Upper lobe of left lung (tissue), 4 donors: ENCODE measurements at regions not wholly inside any gene's neighbourhood (a gene's known extent, or its start where the extent isn't known, plus 50 kb on each side); places are given as distances from the start of the nearest gene placed in this dataset.

Experiments used
- CTCF ChIP-seq, 6 experiments: fragments of 450-650 bp in 4 of 6; fragments of 200-600 bp in 2 of 6; sonication (generic) in 2 of 6; IDR thresholded peaks; one replicate each; pipeline ENCODE4 v1.5.1; 2016 to 2019; ENCODE audit warnings: antibody characterized with exemption in 6 of 6
- EP300 ChIP-seq, 4 donors: sonication (generic); formaldehyde crosslinking; IDR thresholded peaks; one replicate each; pipeline ENCODE4 v1.5.1; 2017; ENCODE audit warnings: antibody characterized with exemption in 4 of 4, control low read depth in 2 of 4
- POLR2A ChIP-seq, 4 donors: fragments of 450-650 bp; IDR thresholded peaks; one replicate each; pipeline ENCODE4 v1.5.1; 2016 to 2017; ENCODE audit warnings: antibody characterized with exemption in 4 of 4, mild to moderate bottlenecking in 2 of 4

GRCh38 chr11:96567176-96567575, 177.4 kb downstream of the JRKL start:
- TF ChIP-seq CTCF (IDR thresholded peaks at IDR 0.05) (no peak), POLR2A (IDR thresholded peaks at IDR 0.05) (no peak), EP300 (IDR thresholded peaks at IDR 0.05) (no peak)
